Mucosa of stomach (tissue), 1 donor: ENCODE measurements at regions not wholly inside any gene's neighbourhood (a gene's known extent, or its start where the extent isn't known, plus 50 kb on each side); places are given as distances from the start of the nearest gene placed in this dataset.
"Not testable (repeated sequence)": the region's sequence is repeated elsewhere in the genome, so short reads cannot be mapped to it uniquely, and the experiment has no call there.

ENCODE experiments used
- H3K27me3 ChIP-seq: one replicate; pipeline ENCODE4 v1.7.0; 2013; ENCODE audit warnings: mild to moderate bottlenecking, low read length; ENCODE audit not compliant: control insufficient read depth, insufficient read depth
- H3K36me3 ChIP-seq: one replicate; pipeline ENCODE4 v1.7.0; 2013; ENCODE audit warnings: low read length; ENCODE audit not compliant: control insufficient read depth, insufficient read depth
- H3K4me1 ChIP-seq: one replicate; pipeline ENCODE4 v1.7.0; 2013; ENCODE audit warnings: mild to moderate bottlenecking, low read length; ENCODE audit not compliant: control insufficient read depth, insufficient read depth
- H3K4me3 ChIP-seq: one replicate; pipeline ENCODE4 v1.7.0; 2013; ENCODE audit warnings: low read length
- H3K9ac ChIP-seq: one replicate; pipeline ENCODE4 v1.7.0; 2013; ENCODE audit warnings: mild to moderate bottlenecking, low read length, moderate library complexity
- H3K9me3 ChIP-seq: one replicate; pipeline ENCODE4 v1.7.0; 2013; ENCODE audit warnings: mild to moderate bottlenecking, low read length, moderate library complexity; ENCODE audit not compliant: control insufficient read depth
- donor health status: Pancreatic carcinoma.

- no peak overlapping the region for H3K4me3 ChIP-seq
- H3K4me1 ChIP-seq: peaks cover 3% of the 10 kb centered on the region
- H3K36me3 ChIP-seq: no peaks in the 10 kb centered on the region
- no peaks in the 10 kb centered on the region for H3K27me3 ChIP-seq
- no peak overlapping the region for H3K9ac ChIP-seq
- H3K9me3 ChIP-seq: no peaks in the 10 kb centered on the region
Measured at GRCh38 chr18:39602131-39602530, 2036.5 kb upstream of the CELF4 start.

GRCh38 chr18:39600894-39601293 is 2035.3 kb upstream of the CELF4 start:
- H3K27me3 ChIP-seq: no peaks in the 10 kb centered on the region
- H3K4me1 ChIP-seq: peaks cover 13% of the 10 kb centered on the region
- H3K9ac ChIP-seq: no peak overlapping the region
- no peaks in the 10 kb centered on the region for H3K36me3 ChIP-seq
- H3K4me3 ChIP-seq: no peak overlapping the region
- no peaks in the 10 kb centered on the region for H3K9me3 ChIP-seq

- Histone ChIP-seq H3K36me3 (no peaks in the 10 kb centered on the region), H3K27me3 (no peaks in the 10 kb centered on the region), H3K9ac (no peak overlapping the region), H3K4me3 (no peak overlapping the region), H3K9me3 (no peaks in the 10 kb centered on the region), H3K4me1 (peaks cover 13% of the 10 kb centered on the region)
Measured at GRCh38 chr18:39599251-39599650, 2033.7 kb upstream of the CELF4 start.

- Histone ChIP-seq H3K9me3 (no peaks in the 10 kb centered on the region), H3K9ac (no peak overlapping the region), H3K4me3 (no peak overlapping the region), H3K27me3 (no peaks in the 10 kb centered on the region), H3K36me3 (no peaks in the 10 kb centered on the region), H3K4me1 (peaks cover 13% of the 10 kb centered on the region)
Measured at GRCh38 chr18:39596891-39597290, 2031.3 kb upstream of the CELF4 start.

- no peaks in the 10 kb centered on the region for H3K27me3 ChIP-seq
- H3K9ac ChIP-seq: no peak overlapping the region
- H3K4me1 ChIP-seq: peaks cover 18% of the 10 kb centered on the region
- no peaks in the 10 kb centered on the region for H3K36me3 ChIP-seq
- no peak overlapping the region for H3K4me3 ChIP-seq
- H3K9me3 ChIP-seq: no peaks in the 10 kb centered on the region
Measured at GRCh38 chr18:39596221-39596620, 2030.6 kb upstream of the CELF4 start.

- Histone ChIP-seq H3K36me3 (no peaks in the 10 kb centered on the region), H3K9ac (no peak overlapping the region), H3K4me1 (peaks cover 18% of the 10 kb centered on the region), H3K27me3 (no peaks in the 10 kb centered on the region), H3K4me3 (no peak overlapping the region), H3K9me3 (no peaks in the 10 kb centered on the region)
Measured at GRCh38 chr18:39594206-39594605, 2028.6 kb upstream of the CELF4 start.

GRCh38 chr18:39591649-39592048 is 2026.1 kb upstream of the CELF4 start:
- Histone ChIP-seq H3K4me1 (peaks cover 10% of the 10 kb centered on the region), H3K27me3 (no peaks in the 10 kb centered on the region), H3K9me3 (no peaks in the 10 kb centered on the region), H3K4me3 (no peak overlapping the region), H3K36me3 (no peaks in the 10 kb centered on the region), H3K9ac (no peak overlapping the region)

- H3K4me3 ChIP-seq: no peak overlapping the region
- H3K27me3 ChIP-seq: no peaks in the 10 kb centered on the region
- peaks cover 5% of the 10 kb centered on the region for H3K4me1 ChIP-seq
- no peaks in the 10 kb centered on the region for H3K9me3 ChIP-seq
- no peak overlapping the region for H3K9ac ChIP-seq
- no peaks in the 10 kb centered on the region for H3K36me3 ChIP-seq
Measured at GRCh38 chr18:39589496-39589895, 2023.9 kb upstream of the CELF4 start.

- Histone ChIP-seq H3K9ac (no peak overlapping the region), H3K27me3 (no peaks in the 10 kb centered on the region), H3K4me3 (no peak overlapping the region), H3K4me1 (peaks cover 5% of the 10 kb centered on the region), H3K36me3 (no peaks in the 10 kb centered on the region), H3K9me3 (no peaks in the 10 kb centered on the region)
Measured at GRCh38 chr18:39587586-39587985, 2022.0 kb upstream of the CELF4 start.

- H3K4me1 ChIP-seq: peaks cover 4% of the 10 kb centered on the region
- H3K9ac ChIP-seq: no peak overlapping the region
- H3K27me3 ChIP-seq: no peaks in the 10 kb centered on the region
- no peaks in the 10 kb centered on the region for H3K36me3 ChIP-seq
- H3K9me3 ChIP-seq: no peaks in the 10 kb centered on the region
- H3K4me3 ChIP-seq: no peak overlapping the region
Measured at GRCh38 chr18:39586741-39587140, 2021.1 kb upstream of the CELF4 start.

GRCh38 chr18:39574897-39575296 is 2009.3 kb upstream of the CELF4 start:
- H3K9ac ChIP-seq: no peak overlapping the region
- H3K4me3 ChIP-seq: no peak overlapping the region
- no peaks in the 10 kb centered on the region for H3K36me3 ChIP-seq
- H3K4me1 ChIP-seq: peaks cover 6% of the 10 kb centered on the region
- H3K27me3 ChIP-seq: no peaks in the 10 kb centered on the region
- H3K9me3 ChIP-seq: no peaks in the 10 kb centered on the region

GRCh38 chr18:39571511-39571910 is 2005.9 kb upstream of the CELF4 start:
- Histone ChIP-seq H3K9ac (no peak overlapping the region), H3K27me3 (no peaks in the 10 kb centered on the region), H3K36me3 (no peaks in the 10 kb centered on the region), H3K9me3 (no peaks in the 10 kb centered on the region), H3K4me1 (peaks cover 6% of the 10 kb centered on the region), H3K4me3 (no peak overlapping the region)

GRCh38 chr18:39565551-39566230 is 2000.1 kb upstream of the CELF4 start:
- H3K27me3 ChIP-seq: not testable (repeated sequence)

More at GRCh38 chr18:39565551-39566230, 2000.1 kb upstream of the CELF4 start:
- not testable (repeated sequence) for H3K9ac ChIP-seq, H3K4me3 ChIP-seq, H3K9me3 ChIP-seq, H3K36me3 ChIP-seq, H3K4me1 ChIP-seq
